IPS DF 6.9 (cell line): ENCODE measurements at regions not wholly inside any gene's neighbourhood (a gene's known extent, or its start where the extent isn't known, plus 50 kb on each side); places are given as distances from the start of the nearest gene placed in this dataset.

Experiments used
- DNase-seq: peaks from one replicate; pipeline ENCODE4 v3.0.0-alpha.2; 2013; ENCODE audit warnings: low read depth, low spot score
- H3K27ac ChIP-seq: one replicate; pipeline ENCODE4 v1.5.1; 2013; ENCODE audit warnings: low read length, control low read depth
- H3K27me3 ChIP-seq: 2 replicates; pipeline ENCODE4 v1.6.1; 2013; ENCODE audit warnings: mild to moderate bottlenecking, low read length; ENCODE audit not compliant: control insufficient read depth, insufficient read depth
- H3K36me3 ChIP-seq: 2 replicates; pipeline ENCODE4 v1.6.1; 2013; ENCODE audit warnings: low read length; ENCODE audit not compliant: control insufficient read depth, insufficient read depth
- H3K4me1 ChIP-seq: 2 replicates; pipeline ENCODE4 v1.6.1; 2013; ENCODE audit warnings: low read length; ENCODE audit not compliant: control insufficient read depth, insufficient read depth
- H3K4me3 ChIP-seq: 2 replicates; pipeline ENCODE4 v1.5.1; 2013; ENCODE audit warnings: mild to moderate bottlenecking, low read length
- H3K9me3 ChIP-seq: 2 replicates; pipeline ENCODE4 v1.6.1; 2013; ENCODE audit warnings: low read length, inconsistent platforms; ENCODE audit not compliant: control insufficient read depth, insufficient read depth
- WGBS: extraction: QIAGEN DNeasy Blood & Tissue Kit; methylation state at CpG from one replicate; pipeline ENCODE4 v1.1.7; 2013; ENCODE audit warnings: mixed read lengths, missing lambda C conversion rate; ENCODE audit not compliant: insufficient read length, insufficient coverage; 5-methylcytosine and 5-hydroxymethylcytosine counted together

DNA sequence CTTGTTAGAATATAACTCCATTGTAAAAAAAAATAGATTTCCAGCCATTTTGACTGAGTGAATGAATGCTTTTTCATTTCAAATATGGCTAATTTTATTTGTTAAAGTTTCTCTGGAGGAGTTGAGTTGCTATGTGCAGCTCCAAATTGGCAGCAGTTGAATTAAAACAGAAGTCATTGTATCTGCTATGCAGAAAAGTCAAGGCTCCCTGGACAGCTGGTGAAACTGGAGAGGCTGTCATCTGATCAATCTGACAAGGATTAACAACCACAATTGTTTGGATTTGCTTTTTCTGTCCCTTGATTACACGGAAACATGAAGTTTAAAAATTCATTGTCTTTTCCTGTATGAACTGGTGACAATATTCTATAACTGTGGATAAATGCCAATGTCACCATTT is 713.9 kb downstream of the EFNA5 start:
- H3K27ac ChIP-seq: no peak overlapping the region
- no peak for DNase-seq
- no peak overlapping the region for H3K4me3 ChIP-seq
- H3K27me3 ChIP-seq: no peaks in the 10 kb centered on the region
- no peaks in the 10 kb centered on the region for H3K4me1 ChIP-seq
- no peaks in the 10 kb centered on the region for H3K9me3 ChIP-seq
- no peaks in the 10 kb centered on the region for H3K36me3 ChIP-seq
- WGBS: no CpG with 5 or more reads among the region's 1 CpG

DNA sequence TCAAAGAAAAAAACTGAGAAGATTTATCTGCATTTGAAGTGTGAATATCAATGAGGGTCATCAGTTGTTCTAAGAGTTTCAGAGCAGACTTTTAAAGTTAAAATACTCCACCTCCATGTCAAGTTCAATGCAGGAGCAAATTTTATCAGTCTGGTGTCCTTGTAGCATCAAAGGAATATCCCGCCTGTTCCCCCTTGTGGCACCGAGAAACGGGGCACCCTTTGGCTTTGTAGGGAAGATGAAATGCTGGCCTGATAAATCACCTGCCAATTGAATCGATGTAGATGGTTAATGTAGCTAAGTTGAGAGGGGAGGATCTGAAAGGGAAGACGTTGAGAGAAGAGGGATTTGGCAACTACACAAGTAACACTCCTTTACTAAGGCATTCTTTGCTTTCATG is 714.5 kb downstream of the EFNA5 start:
- Histone ChIP-seq H3K36me3 (no peaks in the 10 kb centered on the region), H3K4me3 (no peak overlapping the region), H3K27ac (no peak overlapping the region), H3K27me3 (no peaks in the 10 kb centered on the region), H3K9me3 (no peaks in the 10 kb centered on the region), H3K4me1 (no peaks in the 10 kb centered on the region)
- WGBS: no CpG with 5 or more reads among the region's 5 CpGs
- no peak for DNase-seq

DNA sequence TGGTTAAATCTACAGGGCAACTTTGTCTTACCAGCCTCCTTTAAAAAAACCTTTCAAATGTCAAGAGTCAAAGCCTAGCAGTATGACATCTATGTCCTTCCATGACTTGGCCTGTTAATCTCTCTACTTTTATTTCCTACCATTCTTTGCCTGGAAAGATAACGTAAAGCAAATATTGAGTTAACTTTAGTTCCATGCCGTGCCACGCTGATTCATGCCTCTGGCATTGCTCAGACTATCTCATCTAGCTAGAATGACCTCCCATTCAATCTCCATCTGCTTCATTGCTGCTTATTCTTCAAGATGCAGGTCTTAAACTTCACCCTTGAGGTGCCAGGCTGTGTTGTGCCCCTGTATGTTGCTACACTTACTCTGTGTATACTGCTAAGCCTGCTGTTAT is 729.8 kb downstream of the EFNA5 start:
- Histone ChIP-seq H3K27me3 (no peaks in the 10 kb centered on the region), H3K4me1 (no peaks in the 10 kb centered on the region), H3K4me3 (no peak overlapping the region), H3K9me3 (no peaks in the 10 kb centered on the region), H3K27ac (no peak overlapping the region), H3K36me3 (no peaks in the 10 kb centered on the region)
- DNase-seq: no peak
- no CpG with 5 or more reads among the region's 3 CpGs for WGBS

DNA sequence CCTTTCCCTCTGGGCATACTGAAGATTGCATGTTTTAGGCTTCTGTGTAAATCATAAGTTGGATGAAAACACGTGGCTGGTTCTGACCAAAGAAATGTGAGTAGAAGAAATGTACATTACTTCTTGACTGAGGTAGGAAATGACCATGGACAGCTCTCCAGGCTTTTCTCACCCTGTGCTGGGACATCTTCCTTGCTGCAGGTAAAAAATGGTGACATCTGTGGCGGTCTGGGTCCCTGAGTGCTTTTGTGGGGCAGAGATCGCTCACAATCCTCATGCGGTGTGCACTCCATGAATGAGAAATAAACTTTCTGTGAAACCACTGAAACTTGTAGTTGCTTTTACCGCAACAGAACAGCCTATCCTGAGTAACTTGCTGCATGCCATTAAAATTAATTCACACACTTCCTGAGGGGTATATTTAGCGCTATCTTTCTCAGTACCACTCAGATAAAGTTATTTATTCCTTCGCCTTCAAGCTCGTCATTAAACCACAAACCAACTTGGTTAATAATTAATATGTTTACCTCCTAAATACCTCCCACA is 730.4 kb downstream of the EFNA5 start:
- no peaks in the 10 kb centered on the region for H3K27me3 ChIP-seq
- no peaks in the 10 kb centered on the region for H3K9me3 ChIP-seq
- WGBS: no CpG with 5 or more reads among the region's 8 CpGs
- no peak overlapping the region for H3K4me3 ChIP-seq
- H3K36me3 ChIP-seq: no peaks in the 10 kb centered on the region
- no peaks in the 10 kb centered on the region for H3K4me1 ChIP-seq
- no peak overlapping the region for H3K27ac ChIP-seq
- no peak for DNase-seq

DNA sequence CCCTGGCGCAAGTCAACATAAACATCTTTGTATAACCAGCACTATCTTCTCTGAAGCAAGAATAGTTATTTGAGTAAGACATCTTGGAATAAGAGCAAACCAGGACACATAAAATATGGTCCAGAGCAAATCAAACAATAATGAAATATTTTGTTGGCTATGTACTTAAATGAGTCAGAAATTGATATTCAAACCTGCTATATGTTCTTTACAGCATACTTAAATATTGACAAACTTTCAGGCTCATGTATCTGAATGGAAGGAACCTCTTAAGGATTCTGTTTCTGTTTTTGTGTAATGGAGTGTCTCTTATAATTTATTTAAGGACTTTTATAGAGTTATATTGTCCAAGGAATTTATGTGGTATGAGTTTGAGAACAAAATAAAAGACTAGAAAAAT is 747.3 kb downstream of the EFNA5 start:
- DNase-seq: no peak
- no peaks in the 10 kb centered on the region for H3K36me3 ChIP-seq
- no peak overlapping the region for H3K4me3 ChIP-seq
- WGBS: no CpG with 5 or more reads among the region's 1 CpG
- H3K4me1 ChIP-seq: no peaks in the 10 kb centered on the region; the same call in 1 of the 2 replicates
- no peaks in the 10 kb centered on the region for H3K27me3 ChIP-seq
- H3K9me3 ChIP-seq: no peaks in the 10 kb centered on the region
- no peak overlapping the region for H3K27ac ChIP-seq

DNA sequence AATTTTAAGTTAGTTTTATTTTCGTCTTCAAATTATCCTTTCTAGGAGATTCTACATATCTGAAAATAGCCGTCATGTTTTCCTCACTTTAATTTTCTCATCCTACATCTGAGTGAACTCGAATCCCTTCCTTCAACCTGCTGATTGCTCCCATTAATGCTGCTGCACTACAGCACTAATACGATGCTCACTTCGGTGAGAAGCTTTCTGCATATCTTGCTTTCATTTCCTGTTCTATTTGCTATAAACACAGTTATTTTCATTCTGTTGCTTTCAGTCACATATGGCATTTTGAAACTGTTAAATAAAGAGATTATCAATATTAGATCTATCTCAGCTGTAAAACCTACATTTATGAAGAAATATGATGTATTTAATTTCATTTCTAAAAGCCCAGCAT is 749.2 kb downstream of the EFNA5 start:
- no peak for DNase-seq
- H3K27ac ChIP-seq: no peak overlapping the region
- H3K9me3 ChIP-seq: no peaks in the 10 kb centered on the region; the same call in 1 of the 2 replicates
- no peaks in the 10 kb centered on the region for H3K27me3 ChIP-seq
- H3K4me1 ChIP-seq: no peaks in the 10 kb centered on the region
- no peaks in the 10 kb centered on the region for H3K36me3 ChIP-seq
- H3K4me3 ChIP-seq: no peak overlapping the region
- WGBS: no CpG with 5 or more reads among the region's 5 CpGs

DNA sequence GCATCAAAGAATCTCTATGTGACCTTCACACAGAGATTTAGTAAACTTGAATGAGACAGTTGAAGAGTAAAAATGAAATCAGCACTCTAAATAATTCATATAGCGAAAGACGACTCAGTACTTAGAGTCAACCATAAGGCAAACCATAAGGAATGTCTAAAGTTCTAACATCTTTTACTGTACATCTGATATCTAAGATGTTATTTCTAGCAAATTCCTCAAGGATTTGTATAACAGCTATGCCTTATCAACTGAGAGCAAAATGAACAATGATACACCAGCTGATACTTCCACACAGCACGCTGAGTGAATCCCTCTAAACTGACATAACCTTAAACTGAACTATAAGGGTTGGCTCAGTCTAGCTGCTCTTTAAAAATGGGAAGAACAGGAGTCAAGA is 760.3 kb downstream of the EFNA5 start:
- Histone ChIP-seq H3K27me3 (no peaks in the 10 kb centered on the region), H3K27ac (no peak overlapping the region), H3K4me1 (no peaks in the 10 kb centered on the region), H3K9me3 (no peaks in the 10 kb centered on the region), H3K36me3 (no peaks in the 10 kb centered on the region), H3K4me3 (no peak overlapping the region)
- no CpG with 5 or more reads among the region's 3 CpGs for WGBS
- no peak for DNase-seq

DNA sequence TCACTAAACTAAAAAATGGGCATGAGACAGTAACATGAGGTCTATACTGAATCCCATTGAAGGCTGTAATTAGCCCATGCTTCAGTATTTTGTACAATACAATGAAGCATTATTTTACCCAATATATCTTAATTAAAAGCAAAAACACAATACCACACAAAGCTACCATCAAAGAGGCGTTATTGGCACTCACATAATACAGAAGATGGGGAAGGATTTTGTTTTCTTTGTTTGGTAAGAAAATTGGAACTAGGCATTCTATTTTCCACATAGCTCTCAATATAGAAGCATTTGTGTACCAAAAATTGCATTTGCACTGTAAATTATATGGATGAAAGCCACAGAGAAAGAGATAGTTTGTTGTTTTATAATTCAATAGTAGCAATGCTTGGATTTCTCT is 761.0 kb downstream of the EFNA5 start:
- H3K4me3 ChIP-seq: no peak overlapping the region
- H3K27me3 ChIP-seq: no peaks in the 10 kb centered on the region
- no peak for DNase-seq
- WGBS: no CpG with 5 or more reads among the region's 1 CpG
- no peak overlapping the region for H3K27ac ChIP-seq
- H3K9me3 ChIP-seq: no peaks in the 10 kb centered on the region
- no peaks in the 10 kb centered on the region for H3K4me1 ChIP-seq
- H3K36me3 ChIP-seq: no peaks in the 10 kb centered on the region

DNA sequence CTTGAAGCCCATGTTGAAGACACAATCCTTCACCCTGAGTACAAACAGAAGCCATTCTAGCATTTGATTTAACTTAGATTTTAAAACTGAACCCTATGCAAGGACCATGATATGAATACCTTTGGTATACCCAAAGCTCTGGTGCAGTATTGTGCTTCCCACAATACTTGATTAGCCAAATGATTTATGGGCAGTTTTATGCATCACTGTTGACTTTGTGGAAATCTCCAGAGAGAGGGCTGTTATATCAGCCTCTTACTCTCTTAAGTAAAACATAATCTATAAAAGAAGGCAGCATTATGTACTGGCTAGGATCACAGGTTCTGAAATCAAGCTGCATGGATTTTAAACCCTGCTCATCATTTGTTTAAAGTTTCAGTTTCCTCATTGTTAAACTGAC is 762.8 kb downstream of the EFNA5 start:
- H3K27me3 ChIP-seq: no peaks in the 10 kb centered on the region

DNA sequence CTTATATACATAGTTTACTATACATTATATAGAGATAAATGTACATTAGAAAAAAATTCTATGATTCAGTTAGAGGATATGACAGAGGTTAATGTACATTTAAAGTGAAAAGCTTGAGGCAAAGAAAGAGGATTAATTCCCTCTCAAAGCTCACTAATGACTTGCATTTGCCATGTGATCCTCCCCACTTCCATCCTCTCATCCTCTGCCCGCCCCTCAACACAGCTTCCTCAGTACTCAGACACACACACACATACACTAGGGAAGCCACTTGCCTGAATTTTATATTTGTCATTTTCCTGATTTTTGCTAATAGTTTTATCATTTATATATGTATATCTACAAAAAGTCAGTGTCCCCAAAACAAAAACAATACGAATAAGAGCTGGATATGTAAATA is 764.5 kb downstream of the EFNA5 start:
- no CpG with 5 or more reads among the region's 2 CpGs for WGBS
- Histone ChIP-seq H3K36me3 (no peaks in the 10 kb centered on the region), H3K9me3 (no peaks in the 10 kb centered on the region), H3K4me3 (no peak overlapping the region), H3K4me1 (no peaks in the 10 kb centered on the region), H3K27ac (no peak overlapping the region), H3K27me3 (no peaks in the 10 kb centered on the region)
- DNase-seq: no peak

More for the DNA sequence above, 762.8 kb downstream of the EFNA5 start:
- H3K9me3 ChIP-seq: no peaks in the 10 kb centered on the region
- H3K36me3 ChIP-seq: no peaks in the 10 kb centered on the region
- no peaks in the 10 kb centered on the region for H3K4me1 ChIP-seq
- no peak for DNase-seq
- H3K4me3 ChIP-seq: no peak overlapping the region
- H3K27ac ChIP-seq: no peak overlapping the region

DNA sequence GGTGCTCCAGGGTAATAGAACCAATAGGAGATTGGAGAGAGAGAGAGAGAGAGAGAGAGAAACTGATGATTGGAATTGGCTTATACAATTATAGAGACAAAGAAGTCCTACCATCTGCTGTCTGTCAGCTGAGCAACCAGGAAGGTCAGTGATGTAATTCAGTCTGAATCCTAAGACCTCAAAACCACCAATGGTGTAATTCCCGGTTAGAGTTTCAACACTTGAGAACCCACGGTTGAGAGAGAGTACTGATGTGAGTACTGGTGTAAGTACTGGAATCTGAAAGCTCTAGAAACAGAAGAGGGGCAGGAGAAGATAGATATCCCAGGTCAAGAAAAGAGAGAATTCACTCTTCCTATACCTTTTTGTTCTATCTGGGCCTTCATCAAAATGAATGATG is 775.8 kb downstream of the EFNA5 start:
- DNase-seq: no peak
- Histone ChIP-seq H3K9me3 (no peaks in the 10 kb centered on the region), H3K4me1 (no peaks in the 10 kb centered on the region), H3K27me3 (no peaks in the 10 kb centered on the region), H3K36me3 (no peaks in the 10 kb centered on the region), H3K4me3 (no peak overlapping the region), H3K27ac (no peak overlapping the region)
- no CpG with 5 or more reads among the region's 2 CpGs for WGBS
